ENCODE measurements at regions not wholly inside any gene's neighbourhood (a gene's known extent, or its start where the extent isn't known, plus 50 kb on each side); places are given as distances from the start of the nearest gene placed in this dataset.
"Not testable (repeated sequence)": the region's sequence is repeated elsewhere in the genome, so short reads cannot be mapped to it uniquely, and the experiment has no call there.

GRCh38 chr2:16750175-16750924 lies 84.7 kb upstream of the CYRIA start:
- H3K4me1 ChIP-seq (ENCODE audit: control insufficient read depth, extremely low read depth, insufficient read depth, low read length): no peaks in the 10 kb centered on the region
- no peaks in the 10 kb centered on the region for H3K79me2 ChIP-seq (ENCODE audit: control insufficient read depth, insufficient read depth, low read length)
- H3K9ac ChIP-seq (ENCODE audit: control insufficient read depth, extremely low read depth, insufficient read depth, low read length): no peak overlapping the region
- H3K27ac ChIP-seq (ENCODE audit: control insufficient read depth, insufficient read depth, low read length): no peak overlapping the region
- H4K20me1 ChIP-seq (ENCODE audit: control insufficient read depth, extremely low read depth, insufficient read depth, low read length): no peaks in the 10 kb centered on the region
- H3K9me3 ChIP-seq (ENCODE audit: control insufficient read depth, low read depth, low read length): no peaks in the 10 kb centered on the region
- no peaks in the 10 kb centered on the region for H3K36me3 ChIP-seq (ENCODE audit: control insufficient read depth in 2 of 2, extremely low read depth in 1 of 2, insufficient read depth in 2 of 2, low read length in 2 of 2)
- TF ChIP-seq CTCF (optimal IDR thresholded peaks at IDR 0.05 in 1 of 3, IDR thresholded peaks at IDR 0.05 in 1 of 3, conservative IDR thresholded peaks at IDR 0.05 in 1 of 3; ENCODE audit: extremely low read depth in 1 of 3, insufficient read depth in 2 of 3, low read length in 3 of 3): no peak
- no peak for TF ChIP-seq EZH2 (IDR thresholded peaks at IDR 0.05; ENCODE audit: low read length)
- H3K4me2 ChIP-seq (ENCODE audit: control insufficient read depth, extremely low read depth, insufficient read depth, low read depth, low read length): no peak overlapping the region
- FAIRE-seq (no peak), DNase-seq (ENCODE audit: low read depth, low spot score) (no peak)
- no peak overlapping the region for H2AFZ ChIP-seq (ENCODE audit: control insufficient read depth, low read length)
- no peaks in the 10 kb centered on the region for H3K9me1 ChIP-seq (ENCODE audit: control insufficient read depth, extremely low read depth, insufficient read depth, low read length)
- no peaks in the 10 kb centered on the region for H3K27me3 ChIP-seq (ENCODE audit: control insufficient read depth, extremely low read depth, insufficient read depth, low read length)
- H3K4me3 ChIP-seq (ENCODE audit: control insufficient read depth in 2 of 3, extremely low read depth in 1 of 3, insufficient read depth in 2 of 3, low read depth in 1 of 3, low read length in 3 of 3): no peak overlapping the region
- dilution Hi-C loops (cut with MboI; ENCODE audit: extremely low pct_ligation_motif_present, low sequenced_read_pairs): no loop called here

- FAIRE-seq; H3K79me2 ChIP-seq (ENCODE audit: control insufficient read depth, insufficient read depth, low read length); H3K9ac ChIP-seq (ENCODE audit: control insufficient read depth, extremely low read depth, insufficient read depth, low read length); dilution Hi-C loops (cut with MboI; ENCODE audit: extremely low pct_ligation_motif_present, low sequenced_read_pairs); H3K4me3 ChIP-seq (ENCODE audit: control insufficient read depth in 2 of 3, extremely low read depth in 1 of 3, insufficient read depth in 2 of 3, low read depth in 1 of 3, low read length in 3 of 3); DNase-seq (ENCODE audit: low read depth, low spot score); H2AFZ ChIP-seq (ENCODE audit: control insufficient read depth, low read length); H4K20me1 ChIP-seq (ENCODE audit: control insufficient read depth, extremely low read depth, insufficient read depth, low read length); H3K9me1 ChIP-seq (ENCODE audit: control insufficient read depth, extremely low read depth, insufficient read depth, low read length); H3K4me1 ChIP-seq (ENCODE audit: control insufficient read depth, extremely low read depth, insufficient read depth, low read length); H3K36me3 ChIP-seq (ENCODE audit: control insufficient read depth in 2 of 2, extremely low read depth in 1 of 2, insufficient read depth in 2 of 2, low read length in 2 of 2); H3K27ac ChIP-seq (ENCODE audit: control insufficient read depth, insufficient read depth, low read length); H3K4me2 ChIP-seq (ENCODE audit: control insufficient read depth, extremely low read depth, insufficient read depth, low read depth, low read length); H3K9me3 ChIP-seq (ENCODE audit: control insufficient read depth, low read depth, low read length); H3K27me3 ChIP-seq (ENCODE audit: control insufficient read depth, extremely low read depth, insufficient read depth, low read length): not testable (repeated sequence)
These were observed 83.1 kb upstream of the CYRIA start for GRCh38 chr2:16748511-16749266.
